GM18517 (cell line): ENCODE measurements at regions not wholly inside any gene's neighbourhood (a gene's known extent, or its start where the extent isn't known, plus 50 kb on each side); places are given as distances from the start of the nearest gene placed in this dataset.
"Not testable (repeated sequence)": the region's sequence is repeated elsewhere in the genome, so short reads cannot be mapped to it uniquely, and the experiment has no call there.

Source experiments
- ATAC-seq: cut with Tn5 transposase; IDR thresholded peaks from one replicate; pipeline ENCODE4 v1.9.1; 2021; ENCODE audit warnings: mild to moderate bottlenecking, moderate library complexity; ENCODE audit not compliant: unreplicated experiment

- ATAC-seq, result no peak
These were observed 489.3 kb downstream of the ADCYAP1 start for GRCh38 chr18:1393929-1394328.

GRCh38 chr18:1394426-1394825 is 489.8 kb downstream of the ADCYAP1 start:
- ATAC-seq, result no peak

GRCh38 chr18:1394966-1395365 is 490.3 kb downstream of the ADCYAP1 start:
- no peak for ATAC-seq

- ATAC-seq, result no peak
These were observed 503.7 kb downstream of the ADCYAP1 start for GRCh38 chr18:1408376-1408775.

- no peak for ATAC-seq
These were observed 508.1 kb downstream of the ADCYAP1 start for GRCh38 chr18:1412655-1413322.

- ATAC-seq, result no peak
These were observed 508.6 kb downstream of the ADCYAP1 start for GRCh38 chr18:1413323-1413675.

- no peak for ATAC-seq
These were observed 511.4 kb downstream of the ADCYAP1 start for GRCh38 chr18:1416074-1416473.

- ATAC-seq, result no peak
These were observed 516.8 kb downstream of the ADCYAP1 start for GRCh38 chr18:1421502-1421901.

GRCh38 chr18:1422634-1423033 is 518.0 kb downstream of the ADCYAP1 start:
- no peak for ATAC-seq

GRCh38 chr18:1425679-1426078 is 521.0 kb downstream of the ADCYAP1 start:
- no peak for ATAC-seq

- no peak for ATAC-seq
These were observed 530.8 kb downstream of the ADCYAP1 start for GRCh38 chr18:1435487-1435886.

- no peak for ATAC-seq
These were observed 531.5 kb downstream of the ADCYAP1 start for GRCh38 chr18:1436199-1436598.

GRCh38 chr18:1438458-1438910 is 533.8 kb downstream of the ADCYAP1 start:
- ATAC-seq, result no peak

GRCh38 chr18:1438967-1439366 is 534.3 kb downstream of the ADCYAP1 start:
- ATAC-seq, result no peak

- ATAC-seq, result not testable (repeated sequence)
These were observed 539.4 kb downstream of the ADCYAP1 start for GRCh38 chr18:1444062-1444461.

GRCh38 chr18:1446765-1447164 is 542.1 kb downstream of the ADCYAP1 start:
- ATAC-seq, result no peak

- no peak for ATAC-seq
These were observed 548.1 kb downstream of the ADCYAP1 start for GRCh38 chr18:1452821-1453220.

GRCh38 chr18:1455605-1456004 is 550.9 kb downstream of the ADCYAP1 start:
- ATAC-seq, result no peak

- no peak for ATAC-seq
These were observed 553.9 kb downstream of the ADCYAP1 start for GRCh38 chr18:1458547-1458946.

- no peak for ATAC-seq
These were observed 559.3 kb downstream of the ADCYAP1 start for GRCh38 chr18:1463981-1464380.

GRCh38 chr18:1464444-1465217 is 560.0 kb downstream of the ADCYAP1 start:
- ATAC-seq, result no peak

GRCh38 chr18:1466035-1466434 is 561.4 kb downstream of the ADCYAP1 start:
- no peak for ATAC-seq
